GM23338 (cell line): ENCODE measurements at regions not wholly inside any gene's neighbourhood (a gene's known extent, or its start where the extent isn't known, plus 50 kb on each side); places are given as distances from the start of the nearest gene placed in this dataset.

ENCODE experiments used
- ATAC-seq: fragments of 200-7000 bp; cut with Tn5 transposase; 3 replicates; pipeline ENCODE4 v1.9.1; 2020
- DNase-seq: peaks from one replicate; pipeline ENCODE4 v3.0.0-alpha.2; 2015; ENCODE audit warnings: low spot score
- H2AFZ ChIP-seq: fragments of 200-600 bp; sonication (generic); 2 replicates; pipeline ENCODE4 v1.8.0; 2016; ENCODE audit warnings: antibody characterized with exemption, mild to moderate bottlenecking, moderate library complexity
- H3F3A ChIP-seq: fragments of 200-600 bp; sonication (generic); replicated peaks from 2 replicates; pipeline ENCODE4 v1.8.0; 2017; ENCODE audit warnings: antibody characterized with exemption, mixed run types, low read depth
- H3K27ac ChIP-seq: fragments of 200-600 bp; sonication (generic); 2 replicates; pipeline ENCODE4 v1.6.1; 2016; ENCODE audit warnings: low read depth
- H3K27me3 ChIP-seq: fragments of 200-600 bp; sonication (generic); 2 replicates; pipeline ENCODE4 v1.8.0; 2016; ENCODE audit warnings: mild to moderate bottlenecking, mixed run types, moderate library complexity; ENCODE audit not compliant: insufficient read depth
- H3K36me3 ChIP-seq: fragments of 200-600 bp; sonication (generic); 2 replicates; pipeline ENCODE4 v1.8.0; 2016; ENCODE audit warnings: mild to moderate bottlenecking; ENCODE audit not compliant: insufficient read depth
- H3K4me1 ChIP-seq: fragments of 200-600 bp; sonication (generic); 2 replicates; pipeline ENCODE4 v1.8.0; 2016; ENCODE audit warnings: mild to moderate bottlenecking, moderate library complexity; ENCODE audit not compliant: insufficient read depth
- H3K4me2 ChIP-seq: fragments of 200-600 bp; sonication (generic); 2 replicates; pipeline ENCODE4 v1.7.1; 2017; ENCODE audit warnings: mixed run types
- H3K4me3 ChIP-seq: fragments of 200-600 bp; sonication (generic); 2 replicates; pipeline ENCODE4 v1.6.1; 2016; ENCODE audit warnings: mixed run types
- H3K79me2 ChIP-seq: fragments of 200-600 bp; sonication (generic); replicated peaks from 2 replicates; pipeline ENCODE4 v1.8.0; 2017; ENCODE audit warnings: mild to moderate bottlenecking; ENCODE audit not compliant: insufficient read depth
- H3K9me2 ChIP-seq: fragments of 200-600 bp; sonication (generic); 2 replicates; pipeline ENCODE4 v1.8.0; 2017; ENCODE audit not compliant: insufficient read depth
- H4K20me1 ChIP-seq: fragments of 200-600 bp; sonication (generic); replicated peaks from 2 replicates; pipeline ENCODE4 v1.8.0; 2017; ENCODE audit warnings: mild to moderate bottlenecking; ENCODE audit not compliant: insufficient read depth
- H3K27ac Mint-ChIP-seq: 2 replicates; pipeline ENCODE4 v1.8.0; 2020; ENCODE audit warnings: inconsistent platforms, mild to moderate bottlenecking, moderate library complexity, mixed read lengths
- H3K27me3 Mint-ChIP-seq: 3 replicates; pipeline ENCODE4 v1.8.0; 2022; ENCODE audit warnings: low read depth, mild to moderate bottlenecking, moderate library complexity, mixed read lengths, inconsistent platforms; ENCODE audit not compliant: insufficient read depth, poor library complexity
- H3K36me3 Mint-ChIP-seq: 3 replicates; pipeline ENCODE4 v1.8.0; 2021; ENCODE audit warnings: low read depth, mild to moderate bottlenecking, inconsistent platforms, moderate library complexity, mixed read lengths
- H3K4me1 Mint-ChIP-seq: 3 replicates; pipeline ENCODE4 v1.8.0; 2020; ENCODE audit warnings: mild to moderate bottlenecking, inconsistent platforms, mixed read lengths
- H3K4me3 Mint-ChIP-seq: 3 replicates; pipeline ENCODE4 v1.8.0; 2021; ENCODE audit warnings: moderate library complexity, mild to moderate bottlenecking, inconsistent platforms, mixed read lengths
- H3K9me3 Mint-ChIP-seq: 3 replicates; pipeline ENCODE4 v1.8.0; 2020; ENCODE audit warnings: moderate library complexity, mild to moderate bottlenecking, inconsistent platforms, mixed read lengths
- CREB1 ChIP-seq: fragments of 250-450 bp; sonication (Bioruptor Pico); IDR thresholded peaks from 2 replicates; pipeline ENCODE4 v1.5.0; 2020; ENCODE audit warnings: low read depth, mild to moderate bottlenecking, moderate library complexity
- EZH2 ChIP-seq: fragments of 200-600 bp; sonication (generic); IDR thresholded peaks from one replicate; pipeline ENCODE4 v1.8.0; 2017; ENCODE audit warnings: antibody characterized with exemption, mild to moderate bottlenecking, low read depth; ENCODE audit not compliant: unreplicated experiment
- JUNB ChIP-seq: IDR thresholded peaks from one replicate; pipeline ENCODE4 v1.6.1; 2016; ENCODE audit warnings: antibody characterized with exemption; ENCODE audit not compliant: unreplicated experiment
- REST ChIP-seq: IDR thresholded peaks from one replicate; pipeline ENCODE4 v1.6.1; 2018; ENCODE audit warnings: antibody characterized with exemption; ENCODE audit not compliant: unreplicated experiment
- TF ChIP-seq, protein P1 (sequence below): fragments of 250-450 bp; sonication (Bioruptor Pico); IDR thresholded peaks from 2 replicates; pipeline ENCODE4 v1.5.0; 2020; ENCODE audit warnings: mild to moderate bottlenecking, moderate library complexity
- TF ChIP-seq, protein P2 (sequence below): IDR thresholded peaks from 2 replicates; pipeline ENCODE4 v1.6.1; 2016; ENCODE audit warnings: antibody characterized with exemption
- TF ChIP-seq, protein P3 (sequence below), 2 experiments: fragments of 200-600 bp in 1 of 2; sonication (generic) in 1 of 2; conservative IDR thresholded peaks; 2 replicates each; pipeline versions ENCODE4 v1.5.1 to v1.6.1; 2016 to 2017; ENCODE audit warnings: antibody characterized with exemption in 2 of 2, low read depth in 2 of 2, mild to moderate bottlenecking in 2 of 2, moderate library complexity in 1 of 2

DNA sequence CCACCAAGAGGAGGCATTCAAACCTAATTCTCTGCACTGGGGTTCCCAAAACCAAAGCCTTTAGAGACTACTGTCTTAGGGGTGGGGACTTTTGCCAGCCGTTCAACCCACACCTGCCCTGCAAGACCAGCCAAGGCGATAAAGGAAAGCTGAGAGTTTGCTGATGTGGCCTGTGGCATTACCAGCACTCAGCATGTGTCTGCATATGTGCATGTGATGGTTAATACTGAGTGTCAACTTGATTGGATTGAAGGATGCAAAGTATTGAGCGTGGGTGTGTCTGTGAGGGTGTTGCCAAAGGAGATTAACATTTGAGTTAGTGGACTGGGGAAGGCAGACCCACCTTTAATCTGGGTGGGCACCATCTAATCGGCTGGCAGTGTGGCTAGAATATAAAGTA lies 474.2 kb downstream of the MED10 start:
- TF ChIP-seq, protein P1, sequence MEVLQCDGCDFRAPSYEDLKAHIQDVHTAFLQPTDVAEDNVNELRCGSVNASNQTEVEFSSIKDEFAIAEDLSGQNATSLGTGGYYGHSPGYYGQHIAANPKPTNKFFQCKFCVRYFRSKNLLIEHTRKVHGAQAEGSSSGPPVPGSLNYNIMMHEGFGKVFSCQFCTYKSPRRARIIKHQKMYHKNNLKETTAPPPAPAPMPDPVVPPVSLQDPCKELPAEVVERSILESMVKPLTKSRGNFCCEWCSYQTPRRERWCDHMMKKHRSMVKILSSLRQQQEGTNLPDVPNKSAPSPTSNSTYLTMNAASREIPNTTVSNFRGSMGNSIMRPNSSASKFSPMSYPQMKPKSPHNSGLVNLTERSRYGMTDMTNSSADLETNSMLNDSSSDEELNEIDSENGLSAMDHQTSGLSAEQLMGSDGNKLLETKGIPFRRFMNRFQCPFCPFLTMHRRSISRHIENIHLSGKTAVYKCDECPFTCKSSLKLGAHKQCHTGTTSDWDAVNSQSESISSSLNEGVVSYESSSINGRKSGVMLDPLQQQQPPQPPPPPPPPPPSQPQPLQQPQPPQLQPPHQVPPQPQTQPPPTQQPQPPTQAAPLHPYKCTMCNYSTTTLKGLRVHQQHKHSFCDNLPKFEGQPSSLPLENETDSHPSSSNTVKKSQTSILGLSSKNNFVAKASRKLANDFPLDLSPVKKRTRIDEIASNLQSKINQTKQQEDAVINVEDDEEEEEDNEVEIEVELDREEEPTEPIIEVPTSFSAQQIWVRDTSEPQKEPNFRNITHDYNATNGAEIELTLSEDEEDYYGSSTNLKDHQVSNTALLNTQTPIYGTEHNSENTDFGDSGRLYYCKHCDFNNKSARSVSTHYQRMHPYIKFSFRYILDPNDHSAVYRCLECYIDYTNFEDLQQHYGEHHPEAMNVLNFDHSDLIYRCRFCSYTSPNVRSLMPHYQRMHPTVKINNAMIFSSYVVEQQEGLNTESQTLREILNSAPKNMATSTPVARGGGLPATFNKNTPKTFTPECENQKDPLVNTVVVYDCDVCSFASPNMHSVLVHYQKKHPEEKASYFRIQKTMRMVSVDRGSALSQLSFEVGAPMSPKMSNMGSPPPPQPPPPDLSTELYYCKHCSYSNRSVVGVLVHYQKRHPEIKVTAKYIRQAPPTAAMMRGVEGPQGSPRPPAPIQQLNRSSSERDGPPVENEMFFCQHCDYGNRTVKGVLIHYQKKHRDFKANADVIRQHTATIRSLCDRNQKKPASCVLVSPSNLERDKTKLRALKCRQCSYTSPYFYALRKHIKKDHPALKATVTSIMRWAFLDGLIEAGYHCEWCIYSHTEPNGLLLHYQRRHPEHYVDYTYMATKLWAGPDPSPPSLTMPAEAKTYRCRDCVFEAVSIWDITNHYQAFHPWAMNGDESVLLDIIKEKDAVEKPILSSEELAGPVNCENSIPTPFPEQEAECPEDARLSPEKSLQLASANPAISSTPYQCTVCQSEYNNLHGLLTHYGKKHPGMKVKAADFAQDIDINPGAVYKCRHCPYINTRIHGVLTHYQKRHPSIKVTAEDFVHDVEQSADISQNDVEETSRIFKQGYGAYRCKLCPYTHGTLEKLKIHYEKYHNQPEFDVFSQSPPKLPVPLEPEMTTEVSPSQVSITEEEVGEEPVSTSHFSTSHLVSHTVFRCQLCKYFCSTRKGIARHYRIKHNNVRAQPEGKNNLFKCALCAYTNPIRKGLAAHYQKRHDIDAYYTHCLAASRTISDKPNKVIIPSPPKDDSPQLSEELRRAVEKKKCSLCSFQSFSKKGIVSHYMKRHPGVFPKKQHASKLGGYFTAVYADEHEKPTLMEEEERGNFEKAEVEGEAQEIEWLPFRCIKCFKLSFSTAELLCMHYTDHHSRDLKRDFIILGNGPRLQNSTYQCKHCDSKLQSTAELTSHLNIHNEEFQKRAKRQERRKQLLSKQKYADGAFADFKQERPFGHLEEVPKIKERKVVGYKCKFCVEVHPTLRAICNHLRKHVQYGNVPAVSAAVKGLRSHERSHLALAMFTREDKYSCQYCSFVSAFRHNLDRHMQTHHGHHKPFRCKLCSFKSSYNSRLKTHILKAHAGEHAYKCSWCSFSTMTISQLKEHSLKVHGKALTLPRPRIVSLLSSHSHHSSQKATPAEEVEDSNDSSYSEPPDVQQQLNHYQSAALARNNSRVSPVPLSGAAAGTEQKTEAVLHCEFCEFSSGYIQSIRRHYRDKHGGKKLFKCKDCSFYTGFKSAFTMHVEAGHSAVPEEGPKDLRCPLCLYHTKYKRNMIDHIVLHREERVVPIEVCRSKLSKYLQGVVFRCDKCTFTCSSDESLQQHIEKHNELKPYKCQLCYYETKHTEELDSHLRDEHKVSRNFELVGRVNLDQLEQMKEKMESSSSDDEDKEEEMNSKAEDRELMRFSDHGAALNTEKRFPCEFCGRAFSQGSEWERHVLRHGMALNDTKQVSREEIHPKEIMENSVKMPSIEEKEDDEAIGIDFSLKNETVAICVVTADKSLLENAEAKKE (CRISPR knock-in tag), result no peak
- TF ChIP-seq REST (no peak), CREB1 (CRISPR knock-in tag) (no peak), EZH2 (no peak), JUNB (no peak)
- TF ChIP-seq, protein P2, sequence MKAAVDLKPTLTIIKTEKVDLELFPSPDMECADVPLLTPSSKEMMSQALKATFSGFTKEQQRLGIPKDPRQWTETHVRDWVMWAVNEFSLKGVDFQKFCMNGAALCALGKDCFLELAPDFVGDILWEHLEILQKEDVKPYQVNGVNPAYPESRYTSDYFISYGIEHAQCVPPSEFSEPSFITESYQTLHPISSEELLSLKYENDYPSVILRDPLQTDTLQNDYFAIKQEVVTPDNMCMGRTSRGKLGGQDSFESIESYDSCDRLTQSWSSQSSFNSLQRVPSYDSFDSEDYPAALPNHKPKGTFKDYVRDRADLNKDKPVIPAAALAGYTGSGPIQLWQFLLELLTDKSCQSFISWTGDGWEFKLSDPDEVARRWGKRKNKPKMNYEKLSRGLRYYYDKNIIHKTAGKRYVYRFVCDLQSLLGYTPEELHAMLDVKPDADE, result no peak
- TF ChIP-seq, protein P3, sequence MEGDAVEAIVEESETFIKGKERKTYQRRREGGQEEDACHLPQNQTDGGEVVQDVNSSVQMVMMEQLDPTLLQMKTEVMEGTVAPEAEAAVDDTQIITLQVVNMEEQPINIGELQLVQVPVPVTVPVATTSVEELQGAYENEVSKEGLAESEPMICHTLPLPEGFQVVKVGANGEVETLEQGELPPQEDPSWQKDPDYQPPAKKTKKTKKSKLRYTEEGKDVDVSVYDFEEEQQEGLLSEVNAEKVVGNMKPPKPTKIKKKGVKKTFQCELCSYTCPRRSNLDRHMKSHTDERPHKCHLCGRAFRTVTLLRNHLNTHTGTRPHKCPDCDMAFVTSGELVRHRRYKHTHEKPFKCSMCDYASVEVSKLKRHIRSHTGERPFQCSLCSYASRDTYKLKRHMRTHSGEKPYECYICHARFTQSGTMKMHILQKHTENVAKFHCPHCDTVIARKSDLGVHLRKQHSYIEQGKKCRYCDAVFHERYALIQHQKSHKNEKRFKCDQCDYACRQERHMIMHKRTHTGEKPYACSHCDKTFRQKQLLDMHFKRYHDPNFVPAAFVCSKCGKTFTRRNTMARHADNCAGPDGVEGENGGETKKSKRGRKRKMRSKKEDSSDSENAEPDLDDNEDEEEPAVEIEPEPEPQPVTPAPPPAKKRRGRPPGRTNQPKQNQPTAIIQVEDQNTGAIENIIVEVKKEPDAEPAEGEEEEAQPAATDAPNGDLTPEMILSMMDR (conservative IDR thresholded peaks at IDR 0.05; ENCODE audit: low read depth in 2 of 2), result no peak
- H3K36me3 Mint-ChIP-seq, result no peaks in the 10 kb centered on the region
- H2AFZ ChIP-seq, result no peak overlapping the region
- H3K4me3 Mint-ChIP-seq, result no peak overlapping the region
- no peaks in the 10 kb centered on the region for H4K20me1 ChIP-seq
- no peaks in the 10 kb centered on the region for H3K79me2 ChIP-seq
- no peak overlapping the region for H3K4me2 ChIP-seq
- no peaks in the 10 kb centered on the region for H3K27me3 ChIP-seq
- no peaks in the 10 kb centered on the region for H3K27me3 Mint-ChIP-seq
- H3F3A ChIP-seq, result no peaks in the 10 kb centered on the region
- DNase-seq (no peak), ATAC-seq (no peak)
- peaks cover 24% of the 10 kb centered on the region for H3K4me1 Mint-ChIP-seq
- no peaks in the 10 kb centered on the region for H3K9me2 ChIP-seq
- no peak overlapping the region for H3K4me3 ChIP-seq
- H3K36me3 ChIP-seq, result no peaks in the 10 kb centered on the region
- no peak overlapping the region for H3K27ac Mint-ChIP-seq
- peaks cover 4% of the 10 kb centered on the region; the same call in 1 of the 3 replicates for H3K9me3 Mint-ChIP-seq
- H3K27ac ChIP-seq, result no peak overlapping the region
- peaks cover 11% of the 10 kb centered on the region; the same call in 1 of the 2 replicates for H3K4me1 ChIP-seq
